Spinal cord (tissue), 9 donors: ENCODE measurements at regions not wholly inside any gene's neighbourhood (a gene's known extent, or its start where the extent isn't known, plus 50 kb on each side); places are given as distances from the start of the nearest gene placed in this dataset.

Source experiments
- DNase-seq, 6 donors: peaks; one replicate each; pipeline versions ENCODE4 v3.0.0 to v3.0.0-alpha.2; 2013 to 2015; ENCODE audit warnings: low spot score in 6 of 6, low read depth in 4 of 6
- H3K27ac ChIP-seq: one replicate; pipeline ENCODE4 v1.5.1; 2013; ENCODE audit warnings: low read depth, low read length, control low read depth
- H3K27me3 ChIP-seq: one replicate; pipeline ENCODE4 v1.6.1; 2013; ENCODE audit warnings: low read length; ENCODE audit not compliant: control insufficient read depth, insufficient read depth
- H3K36me3 ChIP-seq: one replicate; pipeline ENCODE4 v1.6.1; 2013; ENCODE audit warnings: low read length; ENCODE audit not compliant: control insufficient read depth, insufficient read depth
- H3K4me1 ChIP-seq: one replicate; pipeline ENCODE4 v1.6.1; 2013; ENCODE audit warnings: low read length; ENCODE audit not compliant: control insufficient read depth, insufficient read depth
- H3K4me3 ChIP-seq: one replicate; pipeline ENCODE4 v1.5.1; 2013; ENCODE audit warnings: low read depth, low read length, control low read depth
- H3K9me3 ChIP-seq: one replicate; pipeline ENCODE4 v1.6.1; 2013; ENCODE audit warnings: low read length; ENCODE audit not compliant: control insufficient read depth, insufficient read depth
- WGBS: methylation state at CpG from one replicate; pipeline ENCODE4 v1.1.5; 2013; ENCODE audit warnings: missing lambda C conversion rate; ENCODE audit not compliant: insufficient coverage; 5-methylcytosine and 5-hydroxymethylcytosine counted together
- donor health status: healthy.

DNA sequence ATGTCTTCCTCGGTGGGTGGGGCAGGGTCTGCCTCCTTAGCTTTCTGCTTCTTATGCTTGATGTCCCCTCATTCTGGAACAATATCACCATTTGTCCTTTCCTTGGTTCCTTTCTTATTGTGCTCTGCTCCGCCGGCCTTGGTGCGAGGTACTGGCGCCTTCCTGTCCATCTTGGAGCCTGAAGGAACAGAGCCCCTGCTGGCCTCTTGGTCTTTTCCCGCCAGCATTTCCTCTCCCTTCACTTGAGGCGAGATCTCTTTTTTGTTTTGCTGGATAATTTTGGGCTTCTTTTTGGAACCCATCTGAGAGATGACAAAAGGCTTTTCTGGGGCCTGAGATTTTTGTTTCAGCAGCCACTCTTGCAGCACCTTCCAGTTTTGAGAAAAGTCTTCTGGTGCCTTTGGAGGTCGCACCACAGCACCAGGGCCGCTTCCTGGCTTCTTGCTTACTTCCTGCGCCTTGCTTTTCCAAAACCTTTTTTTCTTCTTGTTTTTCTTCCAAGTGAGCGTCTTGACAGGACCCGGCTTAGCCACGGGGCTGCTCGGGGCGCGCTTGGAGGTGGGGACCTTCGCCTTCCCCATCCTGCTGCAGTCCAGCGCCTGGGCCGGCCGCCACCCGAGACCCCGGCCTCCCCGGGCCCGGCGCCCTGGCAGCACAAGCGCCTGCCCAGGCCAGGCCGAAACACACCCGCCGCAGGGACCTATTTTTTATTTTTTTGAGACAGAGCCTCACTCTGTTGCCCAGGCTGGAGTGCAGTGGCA, 127.1 kb downstream of the KLF13 start:
- no peaks in the 10 kb centered on the region for H3K9me3 ChIP-seq
- no peaks in the 10 kb centered on the region for H3K27me3 ChIP-seq
- no peak overlapping the region for H3K27ac ChIP-seq
- DNase-seq = no peak
- WGBS = 96% methylated on average over 27 of the region's 29 CpGs
- H3K4me3 ChIP-seq = no peak overlapping the region
- H3K36me3 ChIP-seq = no peaks in the 10 kb centered on the region
- H3K4me1 ChIP-seq = no peaks in the 10 kb centered on the region

- H3K27ac ChIP-seq = no peak overlapping the region
- H3K4me3 ChIP-seq = no peak overlapping the region
- H3K4me1 ChIP-seq = no peaks in the 10 kb centered on the region
- no peaks in the 10 kb centered on the region for H3K36me3 ChIP-seq
- no peaks in the 10 kb centered on the region for H3K9me3 ChIP-seq
- no CpG with 5 or more reads among the region's 1 CpG for WGBS
- DNase-seq = no peak
- H3K27me3 ChIP-seq = no peaks in the 10 kb centered on the region
Observed at GRCh38 chr15:31455499-31455898, 128.9 kb downstream of the KLF13 start.

GRCh38 chr15:31456354-31457060, 129.9 kb downstream of the KLF13 start:
- no peak overlapping the region for H3K27ac ChIP-seq
- H3K4me3 ChIP-seq = no peak overlapping the region
- no peak for DNase-seq
- 77% methylated on average over 4 of the region's 8 CpGs for WGBS
- no peaks in the 10 kb centered on the region for H3K36me3 ChIP-seq
- no peaks in the 10 kb centered on the region for H3K27me3 ChIP-seq
- no peaks in the 10 kb centered on the region for H3K9me3 ChIP-seq
- H3K4me1 ChIP-seq = no peaks in the 10 kb centered on the region

- Histone ChIP-seq H3K27ac (no peak overlapping the region), H3K9me3 (no peaks in the 10 kb centered on the region), H3K27me3 (no peaks in the 10 kb centered on the region), H3K36me3 (no peaks in the 10 kb centered on the region), H3K4me1 (no peaks in the 10 kb centered on the region), H3K4me3 (no peak overlapping the region)
- DNase-seq = no peak
- 100% methylated on average over 2 of the region's 5 CpGs for WGBS
Observed at GRCh38 chr15:31457161-31457560, 130.5 kb downstream of the KLF13 start.

DNA sequence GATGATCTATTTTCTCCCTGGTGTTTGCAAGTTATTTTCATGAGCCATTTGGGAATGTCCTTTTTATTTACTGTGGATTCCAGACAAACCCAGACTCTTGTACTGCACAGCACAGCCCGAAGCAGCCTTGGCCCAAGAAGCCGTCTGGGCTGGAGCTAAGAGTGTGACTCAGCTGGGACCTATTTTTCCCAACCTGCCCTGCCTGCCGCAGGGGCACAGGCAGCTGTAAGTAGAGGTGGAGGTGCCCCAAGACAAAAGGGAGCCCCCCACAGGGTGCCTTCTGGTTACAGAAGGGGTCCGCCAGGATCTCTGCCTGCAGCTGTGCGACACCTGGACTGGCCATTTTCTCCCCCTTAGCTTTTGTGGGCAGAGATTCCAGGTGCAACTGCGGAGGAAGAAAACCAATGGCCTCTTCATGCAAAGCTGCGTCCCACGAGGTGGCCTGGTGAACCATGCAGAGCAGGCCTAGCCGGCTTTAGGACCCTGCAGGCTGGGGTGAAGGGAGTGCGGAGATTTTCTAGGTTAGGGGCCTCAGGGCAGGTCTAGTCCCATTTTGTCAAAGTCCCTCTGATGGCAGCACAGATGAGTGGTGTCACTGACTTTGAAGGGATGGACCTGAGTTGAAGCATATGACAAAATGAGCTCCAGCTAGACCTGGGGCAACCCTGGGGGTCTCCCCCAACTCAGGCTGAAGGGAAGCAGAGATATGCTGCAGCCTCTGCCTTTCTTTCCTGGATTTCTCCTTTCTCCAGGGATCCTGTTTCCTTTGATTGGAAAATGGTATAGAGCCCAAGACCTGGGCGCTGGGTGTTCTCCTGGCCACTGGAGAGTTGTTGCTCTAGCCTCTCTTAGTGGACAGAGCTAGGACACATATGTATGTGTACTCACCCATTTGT, 131.2 kb downstream of the KLF13 start:
- no peak for DNase-seq
- no peaks in the 10 kb centered on the region for H3K4me1 ChIP-seq
- 69% methylated on average over 10 of the region's 11 CpGs for WGBS
- H3K27me3 ChIP-seq = no peaks in the 10 kb centered on the region
- no peaks in the 10 kb centered on the region for H3K9me3 ChIP-seq
- no peak overlapping the region for H3K27ac ChIP-seq
- no peaks in the 10 kb centered on the region for H3K36me3 ChIP-seq
- H3K4me3 ChIP-seq = no peak overlapping the region

DNA sequence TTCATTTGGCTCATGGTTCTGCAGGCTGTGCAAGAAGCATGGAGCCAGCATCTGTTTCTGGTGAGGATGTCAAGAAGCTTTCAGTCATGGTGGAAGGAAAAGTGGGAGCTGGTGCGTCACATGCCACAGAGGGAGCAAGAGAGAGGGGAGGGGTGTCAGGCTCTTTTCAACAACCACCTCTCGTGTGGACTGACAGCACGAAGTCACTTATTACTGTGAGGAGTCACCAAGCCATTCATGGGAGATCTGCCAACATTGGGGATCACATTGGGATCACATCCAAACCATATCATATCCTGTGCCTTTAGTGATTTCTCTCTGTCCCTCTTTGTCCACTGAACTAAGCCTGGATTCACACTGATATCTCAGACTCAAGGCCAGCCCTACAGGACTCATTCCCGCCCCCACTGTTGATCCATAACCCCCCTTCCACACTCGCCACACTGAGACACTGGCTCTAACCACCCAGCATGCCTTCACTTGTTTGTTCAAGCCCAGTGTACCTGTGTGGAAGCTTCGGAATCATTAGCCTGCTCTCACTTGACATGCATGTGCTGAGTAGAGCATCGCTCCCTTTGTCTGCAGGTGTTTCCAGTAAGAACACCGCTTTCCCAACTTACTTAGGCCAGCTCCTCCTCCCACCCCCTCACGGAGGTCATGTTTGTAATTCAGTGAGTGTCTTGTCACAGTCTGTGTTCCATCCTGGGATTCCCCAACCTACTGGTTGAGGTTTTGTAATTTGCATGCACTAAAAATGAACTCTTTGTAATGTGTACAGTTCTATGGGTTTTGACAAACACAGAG, 132.2 kb downstream of the KLF13 start:
- no peak overlapping the region for H3K4me3 ChIP-seq
- no peak for DNase-seq
- no peaks in the 10 kb centered on the region for H3K27me3 ChIP-seq
- WGBS = 79% methylated on average over 8 of the region's 9 CpGs
- no peaks in the 10 kb centered on the region for H3K36me3 ChIP-seq
- H3K9me3 ChIP-seq = no peaks in the 10 kb centered on the region
- no peaks in the 10 kb centered on the region for H3K4me1 ChIP-seq
- H3K27ac ChIP-seq = no peak overlapping the region

DNA sequence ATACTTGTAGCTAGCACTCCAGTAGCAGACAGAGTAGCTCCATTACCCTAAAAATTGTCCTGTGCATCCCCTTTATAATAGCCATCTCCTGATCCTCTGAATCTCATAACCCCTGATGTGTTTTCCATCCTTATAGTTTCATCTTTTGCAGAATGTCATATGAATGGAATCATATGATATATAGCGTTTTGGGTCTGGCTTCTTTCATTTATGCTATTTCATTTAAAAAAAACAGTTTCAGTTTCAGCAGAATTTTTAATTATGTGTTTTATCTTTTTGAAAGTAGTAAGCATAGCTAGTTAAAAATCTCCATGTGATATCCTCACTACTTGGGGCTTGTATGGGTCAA, 132.7 kb downstream of the KLF13 start:
- Histone ChIP-seq H3K27me3 (no peaks in the 10 kb centered on the region), H3K9me3 (no peaks in the 10 kb centered on the region), H3K4me1 (no peaks in the 10 kb centered on the region), H3K4me3 (no peak overlapping the region), H3K36me3 (no peaks in the 10 kb centered on the region), H3K27ac (no peak overlapping the region)
- no peak for DNase-seq
- no CpG with 5 or more reads among the region's 1 CpG for WGBS

DNA sequence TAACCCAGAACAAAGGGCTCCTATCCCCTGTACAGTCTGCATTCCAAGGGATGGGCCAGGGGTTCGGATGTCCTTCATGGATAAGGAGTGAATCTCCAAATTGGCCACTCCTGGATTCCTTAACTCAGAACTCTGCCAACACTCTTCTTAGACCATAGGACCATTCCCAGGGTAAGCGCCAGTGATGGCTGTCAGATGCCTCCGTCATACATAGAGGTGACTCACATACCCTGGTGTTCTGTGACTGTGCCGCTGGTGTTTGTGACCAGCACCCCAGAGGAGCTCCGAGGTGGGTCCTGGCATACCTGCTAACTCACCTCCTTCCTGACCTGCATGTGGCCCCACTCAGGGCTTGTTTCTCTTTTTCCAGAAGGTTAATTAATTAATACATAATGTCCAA, 134.7 kb downstream of the KLF13 start:
- 89% methylated on average over 4 of the region's 5 CpGs for WGBS
- H3K4me1 ChIP-seq = no peaks in the 10 kb centered on the region
- H3K9me3 ChIP-seq = no peaks in the 10 kb centered on the region
- no peaks in the 10 kb centered on the region for H3K27me3 ChIP-seq
- H3K27ac ChIP-seq = no peak overlapping the region
- no peak overlapping the region for H3K4me3 ChIP-seq
- H3K36me3 ChIP-seq = no peaks in the 10 kb centered on the region
- no peak for DNase-seq

DNA sequence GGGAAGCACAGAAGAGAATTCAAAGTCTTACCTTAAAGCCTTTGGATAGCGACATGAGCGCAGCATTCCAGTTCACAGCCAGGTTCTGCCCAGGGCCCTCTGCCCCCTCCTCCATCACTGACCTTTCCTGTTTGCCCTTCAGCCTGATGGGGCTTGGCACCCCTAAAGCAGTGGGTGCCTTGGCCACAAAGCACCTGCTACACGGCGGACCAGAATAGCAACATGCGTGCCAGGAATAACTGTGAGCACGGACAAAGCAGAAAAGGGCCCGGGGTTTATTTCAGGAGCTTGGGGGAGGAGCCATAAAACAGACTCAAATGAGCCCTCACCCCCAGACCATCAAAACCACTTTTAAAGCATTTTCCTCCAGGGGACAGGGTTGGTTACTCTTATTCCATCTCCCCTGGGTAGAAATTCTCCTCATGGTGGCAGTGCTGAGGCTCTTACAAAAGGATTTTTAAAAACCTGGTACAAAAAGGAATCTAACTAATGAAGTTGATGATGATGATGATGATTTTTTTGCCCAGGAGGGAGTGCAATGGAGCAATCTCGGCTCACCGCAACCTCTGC, 135.4 kb downstream of the KLF13 start:
- Histone ChIP-seq H3K4me1 (no peaks in the 10 kb centered on the region), H3K9me3 (no peaks in the 10 kb centered on the region), H3K27ac (no peak overlapping the region), H3K36me3 (no peaks in the 10 kb centered on the region), H3K4me3 (no peak overlapping the region), H3K27me3 (no peaks in the 10 kb centered on the region)
- no peak for DNase-seq
- 96% methylated on average over 8 of the region's 9 CpGs for WGBS
